Osteocyte (in vitro differentiated cells): ENCODE measurements at regions not wholly inside any gene's neighbourhood (a gene's known extent, or its start where the extent isn't known, plus 50 kb on each side); places are given as distances from the start of the nearest gene placed in this dataset.

Experiments
- DNase-seq: peaks from one replicate; pipeline ENCODE4 v3.0.0; 2021; ENCODE audit warnings: mixed read lengths; ENCODE audit not compliant: unreplicated experiment; ENCODE audit errors: extremely low spot score
- H3K27ac Mint-ChIP-seq: one replicate; pipeline ENCODE4 v1.8.0; 2021; ENCODE audit warnings: mild to moderate bottlenecking, mixed read lengths; ENCODE audit not compliant: unreplicated experiment
- H3K27me3 Mint-ChIP-seq: one replicate; pipeline ENCODE4 v1.8.0; 2021; ENCODE audit warnings: mixed read lengths; ENCODE audit not compliant: unreplicated experiment
- H3K36me3 Mint-ChIP-seq: one replicate; pipeline ENCODE4 v1.8.0; 2021; ENCODE audit warnings: mixed read lengths; ENCODE audit not compliant: unreplicated experiment
- H3K4me1 Mint-ChIP-seq: one replicate; pipeline ENCODE4 v1.8.0; 2021; ENCODE audit warnings: mixed read lengths; ENCODE audit not compliant: unreplicated experiment
- H3K4me3 Mint-ChIP-seq: one replicate; pipeline ENCODE4 v1.8.0; 2021; ENCODE audit warnings: mild to moderate bottlenecking, moderate library complexity, mixed read lengths; ENCODE audit not compliant: unreplicated experiment
- H3K9me3 Mint-ChIP-seq: one replicate; pipeline ENCODE4 v1.8.0; 2021; ENCODE audit warnings: mixed read lengths; ENCODE audit not compliant: unreplicated experiment
- TF ChIP-seq, protein P1 (sequence below): fragments of 200-600 bp; sonication (generic); IDR thresholded peaks from 2 replicates; pipeline ENCODE4 v1.5.0; 2021; ENCODE audit warnings: antibody characterized with exemption, mild to moderate bottlenecking, moderate library complexity

DNA sequence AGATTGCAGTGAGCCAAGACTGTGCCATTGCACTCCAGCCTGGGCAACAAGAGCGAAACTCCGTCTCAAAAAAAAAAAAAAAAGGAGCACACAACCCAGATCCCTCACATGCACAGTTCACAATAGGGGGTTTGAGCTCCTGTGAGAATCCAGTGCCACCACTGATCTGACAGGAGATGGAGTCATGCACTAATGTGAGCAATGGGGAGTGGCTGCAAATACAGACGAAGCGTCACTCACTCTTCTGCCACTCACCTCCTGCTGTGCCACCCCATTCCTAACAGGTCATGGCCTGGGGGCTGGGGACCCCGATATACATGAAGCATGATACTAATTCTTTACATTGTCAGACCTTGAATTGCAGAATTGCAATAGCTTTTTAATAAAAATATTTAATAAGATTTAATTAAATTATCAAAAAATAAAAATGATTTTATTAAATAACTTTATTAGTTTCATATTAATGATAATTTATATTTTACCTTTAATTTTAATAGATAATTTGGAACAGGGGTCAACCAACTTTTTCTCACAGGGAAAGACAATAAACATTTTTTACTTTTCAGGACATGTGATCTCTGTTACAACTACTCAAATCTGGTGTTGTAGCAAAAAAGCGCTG lies 171.4 kb downstream of the COPRS start:
- Mint-ChIP-seq H3K9me3 (no peaks in the 10 kb centered on the region), H3K27me3 (peaks cover 2% of the 10 kb centered on the region), H3K36me3 (no peaks in the 10 kb centered on the region), H3K4me3 (no peak overlapping the region), H3K27ac (no peak overlapping the region), H3K4me1 (peaks cover 9% of the 10 kb centered on the region)
- peak; percentile 62 for DNase-seq
- TF ChIP-seq, protein P1, sequence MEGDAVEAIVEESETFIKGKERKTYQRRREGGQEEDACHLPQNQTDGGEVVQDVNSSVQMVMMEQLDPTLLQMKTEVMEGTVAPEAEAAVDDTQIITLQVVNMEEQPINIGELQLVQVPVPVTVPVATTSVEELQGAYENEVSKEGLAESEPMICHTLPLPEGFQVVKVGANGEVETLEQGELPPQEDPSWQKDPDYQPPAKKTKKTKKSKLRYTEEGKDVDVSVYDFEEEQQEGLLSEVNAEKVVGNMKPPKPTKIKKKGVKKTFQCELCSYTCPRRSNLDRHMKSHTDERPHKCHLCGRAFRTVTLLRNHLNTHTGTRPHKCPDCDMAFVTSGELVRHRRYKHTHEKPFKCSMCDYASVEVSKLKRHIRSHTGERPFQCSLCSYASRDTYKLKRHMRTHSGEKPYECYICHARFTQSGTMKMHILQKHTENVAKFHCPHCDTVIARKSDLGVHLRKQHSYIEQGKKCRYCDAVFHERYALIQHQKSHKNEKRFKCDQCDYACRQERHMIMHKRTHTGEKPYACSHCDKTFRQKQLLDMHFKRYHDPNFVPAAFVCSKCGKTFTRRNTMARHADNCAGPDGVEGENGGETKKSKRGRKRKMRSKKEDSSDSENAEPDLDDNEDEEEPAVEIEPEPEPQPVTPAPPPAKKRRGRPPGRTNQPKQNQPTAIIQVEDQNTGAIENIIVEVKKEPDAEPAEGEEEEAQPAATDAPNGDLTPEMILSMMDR = no peak

DNA sequence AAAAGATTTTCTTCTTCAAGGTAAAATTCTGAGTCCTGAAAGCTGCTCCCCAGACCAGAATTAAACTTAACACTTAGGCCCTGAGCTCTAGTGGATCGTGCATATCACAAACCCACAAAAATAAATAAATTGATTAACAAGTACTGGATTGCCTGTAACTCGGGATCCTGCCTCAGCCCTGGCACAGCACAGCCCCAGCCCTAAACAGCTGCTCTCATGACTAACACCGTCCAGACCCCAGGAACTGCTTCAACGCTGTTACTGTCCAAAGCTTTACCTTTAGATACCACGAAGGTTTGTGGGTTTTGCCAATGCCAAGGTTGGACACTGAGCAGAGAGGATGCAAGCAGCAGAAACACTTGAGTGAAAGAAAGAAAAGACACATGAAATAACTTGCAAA lies 172.5 kb downstream of the COPRS start:
- TF ChIP-seq, protein P1 = no peak
- H3K27me3 Mint-ChIP-seq = peaks cover 2% of the 10 kb centered on the region
- no peaks in the 10 kb centered on the region for H3K9me3 Mint-ChIP-seq
- peaks cover 2% of the 10 kb centered on the region for H3K4me1 Mint-ChIP-seq
- no peak overlapping the region for H3K4me3 Mint-ChIP-seq
- H3K27ac Mint-ChIP-seq = no peak overlapping the region
- no peaks in the 10 kb centered on the region for H3K36me3 Mint-ChIP-seq
- no peak for DNase-seq

DNA sequence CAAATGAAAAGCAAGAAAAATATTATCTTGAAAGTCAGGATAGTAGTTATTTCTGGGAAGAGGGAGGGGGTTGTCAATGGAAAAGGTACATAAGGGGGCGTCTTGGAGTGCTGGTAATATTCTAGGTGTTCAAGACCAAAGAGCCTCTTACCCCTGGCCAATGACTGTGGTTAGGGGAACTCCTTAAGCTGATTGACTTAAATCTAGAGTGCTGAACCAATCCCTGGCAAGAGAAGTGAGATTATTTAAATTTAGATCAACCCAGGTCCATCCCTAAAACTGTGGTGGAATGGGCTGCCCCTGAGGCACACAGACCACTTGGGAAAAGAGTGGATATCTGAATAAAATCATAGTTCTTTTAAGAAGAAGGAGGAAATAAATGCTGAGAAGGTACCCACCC lies 174.1 kb downstream of the COPRS start:
- H3K4me1 Mint-ChIP-seq = no peaks in the 10 kb centered on the region
- H3K4me3 Mint-ChIP-seq = no peak overlapping the region
- no peak for DNase-seq
- TF ChIP-seq, protein P1 = no peak
- no peaks in the 10 kb centered on the region for H3K9me3 Mint-ChIP-seq
- no peak overlapping the region for H3K27ac Mint-ChIP-seq
- H3K36me3 Mint-ChIP-seq = no peaks in the 10 kb centered on the region
- peaks cover 2% of the 10 kb centered on the region for H3K27me3 Mint-ChIP-seq

DNA sequence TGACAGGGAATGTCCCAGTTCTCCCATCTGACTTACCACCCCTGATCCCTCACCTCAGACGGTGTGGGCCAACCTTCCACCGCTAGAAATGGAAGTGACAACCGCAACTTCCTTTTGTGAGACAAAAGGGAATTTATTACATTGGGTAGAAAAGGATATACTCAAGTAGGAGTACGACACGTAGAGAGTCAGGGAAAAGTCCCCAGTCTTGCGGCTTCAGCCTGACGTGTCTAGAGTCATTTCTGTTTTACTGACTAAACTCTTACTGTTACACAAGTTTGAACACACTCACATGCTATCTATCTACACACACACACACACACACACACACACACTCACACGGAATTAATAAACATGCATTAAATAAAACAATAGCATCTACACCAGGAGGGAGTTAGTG lies 178.9 kb downstream of the COPRS start:
- H3K9me3 Mint-ChIP-seq = no peaks in the 10 kb centered on the region
- TF ChIP-seq, protein P1 = no peak

DNA sequence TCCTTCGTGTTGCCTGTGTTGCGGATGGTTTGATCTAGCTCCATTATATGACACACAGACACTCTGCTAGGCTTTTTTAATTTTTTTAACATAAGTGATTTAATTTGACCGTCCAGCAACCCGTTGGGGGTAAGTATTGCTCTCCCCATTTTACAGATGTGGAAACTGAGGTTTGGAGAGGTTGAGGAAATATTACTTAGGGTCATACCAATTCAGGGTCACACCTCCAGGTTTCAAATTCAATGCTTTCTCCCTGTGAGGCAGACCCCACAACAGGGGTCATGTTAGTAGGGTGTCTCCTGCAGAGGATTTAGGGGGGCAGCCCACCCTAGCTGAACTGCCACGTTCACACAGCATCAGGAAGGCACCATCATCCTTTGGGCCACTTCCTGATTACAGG lies 179.4 kb downstream of the COPRS start:
- H3K27me3 Mint-ChIP-seq = peaks cover 2% of the 10 kb centered on the region
- no peaks in the 10 kb centered on the region for H3K36me3 Mint-ChIP-seq
- peaks cover 12% of the 10 kb centered on the region for H3K4me1 Mint-ChIP-seq
- peak; percentile 32 for DNase-seq
- TF ChIP-seq, protein P1 = no peak
- H3K27ac Mint-ChIP-seq = no peak overlapping the region
- H3K4me3 Mint-ChIP-seq = no peak overlapping the region
- no peaks in the 10 kb centered on the region for H3K9me3 Mint-ChIP-seq

More for the DNA sequence above, 178.9 kb downstream of the COPRS start:
- H3K36me3 Mint-ChIP-seq = no peaks in the 10 kb centered on the region
- H3K27me3 Mint-ChIP-seq = peaks cover 2% of the 10 kb centered on the region
- H3K4me3 Mint-ChIP-seq = no peak overlapping the region
- DNase-seq = no peak
- peaks cover 8% of the 10 kb centered on the region for H3K4me1 Mint-ChIP-seq
- H3K27ac Mint-ChIP-seq = no peak overlapping the region
